Activated naive CD8-positive, alpha-beta T cell treated with anti-CD3 and anti-CD28 coated beads, Interleukin-2, amount 10 ng/mL, durations not matched to agents 7 days and 5 days (primary cell): ENCODE measurements at regions not wholly inside any gene's neighbourhood (a gene's known extent, or its start where the extent isn't known, plus 50 kb on each side); places are given as distances from the start of the nearest gene placed in this dataset.

ENCODE experiments used
- ATAC-seq: fragments of 150-1000 bp; cut with Tn5 transposase; one replicate; pipeline ENCODE4 v1.10.0; 2021; ENCODE audit warnings: low read depth, moderate library complexity
- POLR2A ChIA-PET: fragments of 350-600 bp; sonication (Branson Sonifier 250); formaldehyde crosslinking; loops from one replicate; lab custom pipeline; 2021; ENCODE audit warnings: antibody characterized with exemption; lab: Charles Lee
- DNase-seq: peaks from one replicate; pipeline ENCODE4 v3.0.0; 2021
- H3K27ac Mint-ChIP-seq: one replicate; pipeline ENCODE4 v1.8.0; 2022; ENCODE audit warnings: mild to moderate bottlenecking, mixed read lengths
- H3K27me3 Mint-ChIP-seq: one replicate; pipeline ENCODE4 v1.8.0; 2022; ENCODE audit warnings: mild to moderate bottlenecking, moderate library complexity, mixed read lengths
- H3K36me3 Mint-ChIP-seq: one replicate; pipeline ENCODE4 v1.8.0; 2021; ENCODE audit warnings: mild to moderate bottlenecking, mixed read lengths
- H3K4me1 Mint-ChIP-seq: one replicate; pipeline ENCODE4 v1.8.0; 2021; ENCODE audit warnings: mixed read lengths
- H3K4me3 Mint-ChIP-seq: one replicate; pipeline ENCODE4 v1.8.0; 2022; ENCODE audit warnings: mild to moderate bottlenecking, moderate library complexity, mixed read lengths
- H3K9me3 Mint-ChIP-seq: one replicate; pipeline ENCODE4 v1.8.0; 2021; ENCODE audit warnings: mixed read lengths

DNA sequence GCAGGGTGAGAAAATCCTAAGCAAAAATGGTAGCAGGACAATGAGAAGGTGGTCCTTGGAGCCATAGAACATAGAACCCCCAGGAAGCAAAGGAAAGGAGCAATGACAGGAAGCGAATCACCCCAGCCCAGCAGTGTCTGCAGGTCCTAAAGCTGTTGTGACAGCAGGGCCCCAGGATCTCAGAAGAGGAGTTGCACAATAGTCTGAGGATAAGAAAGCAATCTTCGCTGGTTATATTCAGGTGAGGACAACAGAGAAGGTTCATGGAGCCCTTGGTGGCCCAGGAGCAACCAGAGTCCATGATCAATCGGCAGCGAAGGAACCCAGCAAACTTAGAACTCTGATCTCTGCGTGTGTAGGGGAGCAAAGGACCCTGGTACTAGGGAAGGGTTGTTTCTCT, 234.8 kb upstream of the IRX2 start:
- Mint-ChIP-seq H3K4me3 (no peak overlapping the region), H3K9me3 (peaks cover 4% of the 10 kb centered on the region), H3K4me1 (no peaks in the 10 kb centered on the region), H3K36me3 (no peaks in the 10 kb centered on the region), H3K27ac (no peak overlapping the region), H3K27me3 (no peaks in the 10 kb centered on the region)
- POLR2A ChIA-PET = no interaction called here
- DNase-seq (no peak), ATAC-seq (no peak)

DNA sequence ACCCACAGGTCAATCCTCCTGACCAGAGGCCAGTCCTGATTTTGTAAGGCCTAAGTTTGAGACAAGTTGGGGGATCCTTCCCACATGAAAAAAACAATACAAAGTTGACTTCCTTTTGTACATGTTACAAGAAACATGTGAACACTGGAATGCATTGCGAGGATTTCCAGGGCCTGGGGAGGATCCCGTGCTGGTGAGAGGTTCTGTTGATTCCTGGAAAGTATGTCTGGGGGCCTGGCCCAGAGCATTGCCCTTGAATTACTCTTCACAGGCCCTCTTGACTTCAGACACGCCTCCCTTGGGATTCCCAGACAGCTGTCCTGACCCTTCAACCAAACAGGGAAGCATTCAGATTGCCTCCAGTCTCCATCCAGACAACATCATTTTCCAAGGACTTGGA, 234.2 kb upstream of the IRX2 start:
- no peaks in the 10 kb centered on the region for H3K27me3 Mint-ChIP-seq
- no peak overlapping the region for H3K27ac Mint-ChIP-seq
- peaks cover 4% of the 10 kb centered on the region for H3K9me3 Mint-ChIP-seq
- H3K4me3 Mint-ChIP-seq = no peak overlapping the region
- no peaks in the 10 kb centered on the region for H3K36me3 Mint-ChIP-seq
- no peak for DNase-seq
- POLR2A ChIA-PET = no interaction called here
- no peak for ATAC-seq
- no peaks in the 10 kb centered on the region for H3K4me1 Mint-ChIP-seq

DNA sequence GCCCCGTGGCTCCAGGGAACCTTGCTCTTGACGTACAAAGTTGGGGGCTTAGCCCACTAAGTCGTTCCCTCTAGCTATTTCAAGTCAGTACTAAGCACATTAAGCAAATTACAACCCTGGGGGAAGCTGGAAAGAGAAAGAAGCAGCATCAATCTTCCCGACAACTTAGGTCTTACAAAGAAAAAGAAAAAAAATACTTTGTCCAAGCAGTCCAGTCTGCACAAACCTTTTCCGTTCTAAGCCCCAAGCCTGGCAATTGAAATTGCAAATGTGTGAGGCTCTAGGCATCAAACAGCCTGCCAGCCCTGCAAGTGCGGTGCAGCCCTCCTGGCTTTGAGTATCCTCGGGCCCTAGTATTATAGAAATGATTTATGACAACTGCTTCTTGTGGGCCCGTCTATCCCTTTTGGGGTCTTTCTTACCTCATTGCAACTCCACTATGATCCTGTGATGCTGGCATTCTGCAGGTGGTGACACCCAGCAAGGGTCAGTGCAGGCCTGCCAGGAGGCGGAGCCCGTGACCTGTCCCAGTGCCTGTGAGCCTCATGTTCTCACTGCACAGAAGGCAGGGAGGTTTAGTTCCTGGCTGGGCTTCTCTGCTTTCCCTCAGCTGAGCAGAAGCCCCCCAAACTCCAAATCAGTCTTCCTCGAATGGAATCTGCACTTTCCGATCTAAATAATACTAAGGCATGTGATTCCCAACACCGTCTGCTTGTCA, 232.3 kb upstream of the IRX2 start:
- Mint-ChIP-seq H3K27me3 (no peaks in the 10 kb centered on the region), H3K36me3 (no peaks in the 10 kb centered on the region), H3K9me3 (peaks cover 3% of the 10 kb centered on the region), H3K4me1 (no peaks in the 10 kb centered on the region), H3K27ac (no peak overlapping the region), H3K4me3 (no peak overlapping the region)
- POLR2A ChIA-PET = no interaction called here
- ATAC-seq = no peak
- no peak for DNase-seq

DNA sequence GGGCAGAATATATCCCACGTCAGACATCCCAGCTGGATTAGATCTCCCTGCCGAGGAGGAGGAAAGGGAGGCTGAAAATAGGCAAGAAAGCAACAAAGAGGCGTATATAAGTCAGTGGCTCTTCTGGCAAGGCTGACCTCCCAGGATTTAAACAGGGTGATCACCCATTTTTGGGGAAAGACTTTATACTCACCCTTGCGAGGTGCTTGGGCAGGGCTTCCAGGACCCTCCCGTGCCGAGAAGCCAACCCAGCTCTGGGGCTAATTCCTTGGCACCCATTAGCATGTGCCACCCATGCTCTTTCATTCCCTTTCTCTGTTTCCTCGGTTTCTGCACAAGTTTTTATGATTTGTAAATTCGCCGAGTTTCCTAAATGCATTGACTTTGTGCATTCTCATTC, 230.2 kb upstream of the IRX2 start:
- H3K27me3 Mint-ChIP-seq = no peaks in the 10 kb centered on the region
- DNase-seq (no peak), ATAC-seq (no peak)
- H3K9me3 Mint-ChIP-seq = peaks cover 2% of the 10 kb centered on the region
- no peaks in the 10 kb centered on the region for H3K4me1 Mint-ChIP-seq
- POLR2A ChIA-PET = no interaction called here
- no peak overlapping the region for H3K27ac Mint-ChIP-seq
- no peaks in the 10 kb centered on the region for H3K36me3 Mint-ChIP-seq
- H3K4me3 Mint-ChIP-seq = no peak overlapping the region

DNA sequence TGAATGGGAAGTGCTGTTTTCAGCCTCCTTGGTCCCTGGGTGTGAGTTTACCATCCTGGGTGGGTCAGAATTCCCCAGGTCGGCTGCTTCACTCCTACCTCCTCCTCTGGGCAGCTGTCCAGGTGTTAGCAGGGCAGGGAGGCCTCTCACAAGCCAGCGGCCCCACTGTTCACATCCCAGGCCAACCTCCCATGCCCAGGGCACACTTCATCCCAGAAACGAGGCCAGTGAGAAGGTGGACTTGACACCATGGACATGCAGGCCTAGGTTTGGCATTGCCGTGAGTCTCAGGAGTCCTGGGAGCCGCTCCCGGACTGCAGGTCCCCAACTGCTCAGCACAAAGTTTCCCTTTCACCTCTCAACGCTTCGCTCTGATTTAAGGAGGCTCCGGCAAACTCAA, 229.6 kb upstream of the IRX2 start:
- no peaks in the 10 kb centered on the region for H3K36me3 Mint-ChIP-seq
- ATAC-seq = no peak
- H3K4me3 Mint-ChIP-seq = no peak overlapping the region
- no peaks in the 10 kb centered on the region for H3K4me1 Mint-ChIP-seq
- peaks cover 4% of the 10 kb centered on the region for H3K9me3 Mint-ChIP-seq
- no peak for DNase-seq
- POLR2A ChIA-PET = no interaction called here
- no peaks in the 10 kb centered on the region for H3K27me3 Mint-ChIP-seq
- no peak overlapping the region for H3K27ac Mint-ChIP-seq

DNA sequence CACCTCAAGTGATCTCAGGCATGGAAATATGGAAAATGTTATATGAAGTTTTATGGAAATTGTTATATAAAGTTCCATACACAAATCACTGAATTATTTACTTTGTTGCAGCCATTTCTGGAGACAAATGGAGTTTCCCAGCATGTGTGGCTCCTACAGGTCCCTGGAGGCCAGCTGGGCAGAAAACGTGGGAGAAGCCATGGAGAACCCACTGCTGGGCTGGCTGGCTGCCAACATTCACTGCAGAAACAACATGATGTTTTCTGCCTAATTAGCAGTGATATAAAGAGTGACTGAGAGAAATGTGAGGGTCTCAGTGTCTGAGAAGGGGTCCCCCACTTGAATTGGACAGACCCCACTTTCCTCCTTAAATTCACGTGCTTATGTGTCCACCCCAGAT, 208.8 kb upstream of the IRX2 start:
- no peak overlapping the region for H3K27ac Mint-ChIP-seq
- no peak for ATAC-seq

DNA sequence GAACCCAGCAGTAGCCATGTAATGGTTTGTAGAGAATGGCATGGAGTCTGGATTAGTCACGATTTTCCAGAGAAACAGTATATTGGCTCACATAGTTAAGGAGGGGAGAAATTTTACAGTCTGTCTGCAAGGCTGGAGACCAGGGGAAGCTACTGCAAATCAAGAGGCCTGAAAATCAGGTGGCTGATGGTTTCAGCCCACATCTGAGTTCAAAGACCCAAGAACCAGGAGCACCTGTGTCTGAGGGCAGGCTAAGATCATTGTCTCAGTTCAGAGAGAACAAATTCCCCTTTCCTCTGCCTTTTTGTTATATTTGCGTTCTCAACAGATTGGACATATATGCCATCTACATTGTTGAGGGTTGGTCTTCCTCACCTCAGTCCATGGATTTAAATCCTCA, 207.5 kb upstream of the IRX2 start:
- POLR2A ChIA-PET = no interaction called here
- no peak overlapping the region for H3K4me3 Mint-ChIP-seq
- DNase-seq (no peak), ATAC-seq (no peak)
- H3K27ac Mint-ChIP-seq = no peak overlapping the region
- H3K27me3 Mint-ChIP-seq = no peaks in the 10 kb centered on the region
- H3K9me3 Mint-ChIP-seq = peaks cover 9% of the 10 kb centered on the region
- no peaks in the 10 kb centered on the region for H3K36me3 Mint-ChIP-seq
- H3K4me1 Mint-ChIP-seq = no peaks in the 10 kb centered on the region

More for the DNA sequence above, 208.8 kb upstream of the IRX2 start:
- Mint-ChIP-seq H3K9me3 (peaks cover 9% of the 10 kb centered on the region), H3K36me3 (no peaks in the 10 kb centered on the region), H3K4me1 (no peaks in the 10 kb centered on the region), H3K4me3 (no peak overlapping the region), H3K27me3 (no peaks in the 10 kb centered on the region)
- DNase-seq = no peak
- POLR2A ChIA-PET = no interaction called here

DNA sequence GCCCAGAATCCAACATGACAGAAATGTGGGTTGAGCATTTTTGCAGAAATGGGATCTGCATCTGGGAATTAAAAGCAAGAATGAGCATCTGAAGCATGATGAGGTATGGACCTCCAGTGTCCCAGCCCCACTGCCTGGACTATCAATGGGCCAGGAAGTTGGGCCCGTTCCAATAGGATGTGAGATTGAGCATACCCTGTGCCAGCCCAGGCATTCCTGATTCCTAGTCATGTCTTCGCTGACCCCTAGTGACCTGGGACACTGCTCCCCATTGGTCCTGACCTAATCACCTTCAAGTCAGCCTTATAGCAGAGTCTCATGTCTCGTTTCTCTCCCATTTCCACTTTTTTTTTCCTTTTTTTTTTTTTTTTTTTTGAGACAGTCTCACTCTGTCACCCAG, 197.4 kb upstream of the IRX2 start:
- POLR2A ChIA-PET = no interaction called here
- no peaks in the 10 kb centered on the region for H3K27me3 Mint-ChIP-seq
- ATAC-seq = no peak
- H3K9me3 Mint-ChIP-seq = no peaks in the 10 kb centered on the region
- no peak for DNase-seq
- H3K27ac Mint-ChIP-seq = no peak overlapping the region
- no peak overlapping the region for H3K4me3 Mint-ChIP-seq
- no peaks in the 10 kb centered on the region for H3K4me1 Mint-ChIP-seq
- no peaks in the 10 kb centered on the region for H3K36me3 Mint-ChIP-seq

DNA sequence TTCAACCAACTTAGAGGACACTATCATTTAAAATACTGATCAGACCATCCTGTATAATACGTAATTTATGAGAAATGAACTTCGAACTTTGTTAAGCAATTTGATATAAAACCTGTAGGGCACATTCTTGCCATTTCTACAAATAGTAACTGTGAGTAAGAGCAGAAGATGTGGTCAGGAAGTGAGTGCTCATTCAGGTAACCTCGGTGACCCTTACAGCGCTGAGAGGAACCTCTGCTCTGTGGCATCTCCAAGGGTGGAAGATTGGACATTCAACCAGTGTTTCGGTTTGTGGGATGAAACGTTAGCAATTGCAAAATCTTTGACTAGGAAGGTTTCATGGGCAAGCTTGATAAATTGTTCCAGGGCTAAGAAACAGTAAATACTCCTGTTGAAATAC, 194.8 kb upstream of the IRX2 start:
- no peaks in the 10 kb centered on the region for H3K27me3 Mint-ChIP-seq
- POLR2A ChIA-PET = no interaction called here
- H3K9me3 Mint-ChIP-seq = peaks cover 2% of the 10 kb centered on the region
- no peak overlapping the region for H3K27ac Mint-ChIP-seq
- H3K4me3 Mint-ChIP-seq = no peak overlapping the region
- ATAC-seq (no peak), DNase-seq (no peak)
- no peaks in the 10 kb centered on the region for H3K36me3 Mint-ChIP-seq
- H3K4me1 Mint-ChIP-seq = no peaks in the 10 kb centered on the region

DNA sequence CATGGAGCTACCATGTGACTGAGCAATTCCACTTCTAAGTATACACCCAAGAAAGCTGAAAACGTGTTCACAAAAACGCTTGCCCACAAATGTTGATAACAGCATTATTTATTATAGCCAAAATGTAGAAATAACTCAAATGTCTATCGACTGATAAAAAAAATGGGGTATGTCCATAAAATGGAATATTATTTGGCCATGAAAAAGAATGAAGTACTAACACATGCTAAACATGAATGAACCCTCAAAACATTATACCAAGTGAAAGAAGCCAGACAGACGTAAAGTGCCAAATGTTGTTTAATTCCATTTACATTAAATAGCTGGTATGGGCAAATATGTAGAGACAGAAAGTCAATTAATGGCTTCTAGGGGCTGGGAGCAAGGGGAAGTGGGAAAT, 184.9 kb upstream of the IRX2 start:
- H3K27me3 Mint-ChIP-seq = no peaks in the 10 kb centered on the region
- ATAC-seq (no peak), DNase-seq (no peak)
- H3K9me3 Mint-ChIP-seq = no peaks in the 10 kb centered on the region
- H3K4me3 Mint-ChIP-seq = no peak overlapping the region
- no peaks in the 10 kb centered on the region for H3K4me1 Mint-ChIP-seq
- POLR2A ChIA-PET = no interaction called here
- H3K36me3 Mint-ChIP-seq = no peaks in the 10 kb centered on the region
- no peak overlapping the region for H3K27ac Mint-ChIP-seq

DNA sequence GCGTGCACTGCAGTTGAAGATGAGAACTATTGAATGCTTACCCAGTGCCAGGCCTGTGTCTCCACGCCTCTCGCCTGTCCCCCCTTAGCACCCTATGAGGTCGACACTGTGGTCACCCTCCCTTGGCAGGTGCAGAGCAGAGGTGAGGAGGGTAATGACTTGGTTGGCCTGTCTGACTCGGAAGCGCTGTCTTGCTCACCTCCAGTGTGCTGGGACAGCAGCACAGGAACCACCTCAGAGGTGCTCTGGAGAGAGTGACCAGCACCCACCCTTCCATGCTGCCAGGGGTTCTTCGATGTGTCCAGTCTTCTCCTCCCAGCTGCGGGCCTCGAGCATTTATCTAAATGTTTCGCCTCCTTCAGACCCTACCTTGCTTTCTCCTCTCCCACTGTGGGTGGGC, 178.3 kb upstream of the IRX2 start:
- H3K27ac Mint-ChIP-seq = no peak overlapping the region
- H3K4me1 Mint-ChIP-seq = no peaks in the 10 kb centered on the region
- no peak for ATAC-seq
- no peaks in the 10 kb centered on the region for H3K27me3 Mint-ChIP-seq
- no peak for DNase-seq
- H3K36me3 Mint-ChIP-seq = no peaks in the 10 kb centered on the region
- no peak overlapping the region for H3K4me3 Mint-ChIP-seq
- POLR2A ChIA-PET = no interaction called here
- peaks cover 1% of the 10 kb centered on the region for H3K9me3 Mint-ChIP-seq

DNA sequence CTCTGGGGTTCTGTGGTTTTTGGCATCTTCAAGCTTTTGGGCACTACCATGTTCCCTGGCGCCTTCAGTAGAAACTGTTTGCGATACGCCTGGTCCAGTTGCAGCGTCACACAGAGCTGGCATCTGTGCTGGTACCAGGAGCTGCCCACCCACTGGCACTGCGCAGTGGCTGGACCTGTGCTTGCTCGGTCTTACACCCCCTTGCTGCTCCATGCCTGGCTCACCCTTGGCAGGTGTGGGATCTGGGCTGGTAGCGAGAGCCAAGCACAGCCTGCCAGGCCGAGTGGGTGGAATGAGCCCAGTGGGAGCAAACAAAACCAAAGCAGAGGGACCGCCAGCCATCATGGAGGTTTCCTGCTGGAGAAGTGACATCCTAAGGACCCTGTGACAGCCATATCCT, 170.2 kb upstream of the IRX2 start:
- no peaks in the 10 kb centered on the region for H3K27me3 Mint-ChIP-seq
- no peak overlapping the region for H3K27ac Mint-ChIP-seq
- no peak overlapping the region for H3K4me3 Mint-ChIP-seq
- peaks cover 2% of the 10 kb centered on the region for H3K9me3 Mint-ChIP-seq
- DNase-seq (no peak), ATAC-seq (no peak)
- H3K4me1 Mint-ChIP-seq = no peaks in the 10 kb centered on the region
- POLR2A ChIA-PET = no interaction called here
- no peaks in the 10 kb centered on the region for H3K36me3 Mint-ChIP-seq

DNA sequence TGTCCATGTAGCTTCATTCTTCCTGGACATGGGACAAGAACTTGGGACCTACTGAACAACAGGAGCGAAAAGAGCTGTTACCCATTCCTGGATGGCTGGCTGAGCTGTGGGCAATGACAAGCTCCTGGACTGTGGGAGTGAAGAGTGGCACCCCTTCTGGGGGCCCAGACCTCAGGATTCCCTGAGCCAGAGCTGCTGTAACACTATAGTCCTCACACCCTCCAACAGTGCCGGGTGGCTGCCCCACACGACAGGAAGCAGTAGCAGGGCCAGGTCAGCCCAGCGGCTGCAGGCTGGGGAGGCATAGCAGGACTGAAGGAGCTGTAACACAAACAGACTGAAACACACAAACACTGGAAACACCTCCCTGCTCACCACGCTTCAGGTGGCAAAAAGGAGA, 169.7 kb upstream of the IRX2 start:
- POLR2A ChIA-PET = no interaction called here
- DNase-seq (no peak), ATAC-seq (no peak)
- peaks cover 3% of the 10 kb centered on the region for H3K9me3 Mint-ChIP-seq
- no peaks in the 10 kb centered on the region for H3K36me3 Mint-ChIP-seq
- no peak overlapping the region for H3K4me3 Mint-ChIP-seq
- no peaks in the 10 kb centered on the region for H3K4me1 Mint-ChIP-seq
- H3K27me3 Mint-ChIP-seq = no peaks in the 10 kb centered on the region
- no peak overlapping the region for H3K27ac Mint-ChIP-seq

DNA sequence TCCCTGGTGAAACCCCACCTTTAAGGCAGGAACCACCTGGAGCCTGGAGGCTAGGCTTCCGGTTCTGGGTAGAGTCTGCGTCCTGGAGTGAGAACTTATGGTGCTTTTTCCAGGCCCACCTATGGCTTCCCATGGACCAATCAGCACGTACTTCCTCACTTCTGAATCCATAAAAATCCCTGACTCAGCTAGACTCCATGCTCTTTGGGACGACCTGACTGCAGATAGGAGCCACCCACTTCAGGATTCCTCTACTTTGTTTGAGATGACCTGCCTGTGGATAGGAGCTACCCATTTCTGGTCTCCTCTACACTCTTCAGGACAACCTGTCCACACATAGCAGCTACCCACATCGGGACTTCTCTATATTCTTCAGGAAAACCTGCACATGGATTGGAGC, 168.8 kb upstream of the IRX2 start:
- no peak for ATAC-seq
- Mint-ChIP-seq H3K27ac (no peak overlapping the region), H3K27me3 (no peaks in the 10 kb centered on the region), H3K4me3 (no peak overlapping the region), H3K9me3 (peaks cover 4% of the 10 kb centered on the region), H3K36me3 (no peaks in the 10 kb centered on the region), H3K4me1 (no peaks in the 10 kb centered on the region)
- no peak for DNase-seq
- POLR2A ChIA-PET = no interaction called here
